Mesenchymal stem cell (in vitro differentiated cells and primary cell): ENCODE measurements at regions not wholly inside any gene's neighbourhood (a gene's known extent, or its start where the extent isn't known, plus 50 kb on each side); places are given as distances from the start of the nearest gene placed in this dataset.

Experiments
- DNase-seq: peaks from one replicate; pipeline ENCODE4 v3.0.0-alpha.2; 2013
- H2AFZ ChIP-seq: one replicate; pipeline ENCODE4 v1.6.1; 2013; ENCODE audit warnings: low read depth, mild to moderate bottlenecking, control low read depth, inconsistent platforms, low read length, moderate library complexity
- H2AK5ac ChIP-seq: 2 replicates; pipeline ENCODE4 v1.6.1; 2013; ENCODE audit warnings: low read length, moderate library complexity, mild to moderate bottlenecking, inconsistent platforms; ENCODE audit not compliant: severe bottlenecking
- H2BK120ac ChIP-seq: one replicate; pipeline ENCODE4 v1.6.1; 2013; ENCODE audit warnings: low read depth, mild to moderate bottlenecking, inconsistent platforms, low read length, moderate library complexity
- H2BK12ac ChIP-seq, 2 experiments: one replicate each; pipeline ENCODE4 v1.6.1; 2013; ENCODE audit warnings: inconsistent platforms in 2 of 2, low read length in 2 of 2, mild to moderate bottlenecking in 2 of 2, moderate library complexity in 2 of 2, control low read depth in 1 of 2
- H2BK15ac ChIP-seq: one replicate; pipeline ENCODE4 v1.6.1; 2013; ENCODE audit warnings: mild to moderate bottlenecking, low read depth, inconsistent platforms; ENCODE audit not compliant: poor library complexity, severe bottlenecking
- H2BK5ac ChIP-seq: 2 replicates; pipeline ENCODE4 v1.6.1; 2013; ENCODE audit warnings: low read depth, mild to moderate bottlenecking, low read length, control low read depth, inconsistent platforms; ENCODE audit not compliant: poor library complexity, severe bottlenecking
- H3K14ac ChIP-seq, 2 experiments: one replicate each; pipeline ENCODE4 v1.6.1; 2013; ENCODE audit warnings: inconsistent platforms in 2 of 2, low read length in 2 of 2, control low read depth in 1 of 2, mild to moderate bottlenecking in 1 of 2, moderate library complexity in 1 of 2
- H3K18ac ChIP-seq, 2 experiments: one replicate each; pipeline ENCODE4 v1.6.1; 2013; ENCODE audit warnings: inconsistent platforms in 2 of 2, low read length in 2 of 2, control low read depth in 1 of 2, low read depth in 1 of 2, mild to moderate bottlenecking in 1 of 2
- H3K23ac ChIP-seq, 2 experiments: one replicate each; pipeline ENCODE4 v1.6.1; 2013; ENCODE audit warnings: inconsistent platforms in 2 of 2, low read length in 2 of 2, mild to moderate bottlenecking in 2 of 2, moderate library complexity in 2 of 2, control low read depth in 1 of 2
- H3K27ac ChIP-seq: 2 replicates; pipeline ENCODE4 v1.5.1; 2013; ENCODE audit warnings: mild to moderate bottlenecking, moderate library complexity, low read length, control low read depth, inconsistent platforms; ENCODE audit not compliant: poor library complexity, severe bottlenecking
- H3K27me3 ChIP-seq, 2 experiments: 2 replicates each; pipeline versions ENCODE4 v1.6.1 to v1.7.0; 2013; ENCODE audit warnings: low read length in 2 of 2, mild to moderate bottlenecking in 2 of 2, moderate library complexity in 2 of 2, control low read depth in 1 of 2, inconsistent platforms in 1 of 2; ENCODE audit not compliant: control insufficient read depth in 1 of 2, insufficient read depth in 1 of 2
- H3K36me3 ChIP-seq, 2 experiments: 2 replicates each; pipeline versions ENCODE4 v1.6.1 to v1.7.0; 2013; ENCODE audit warnings: low read length in 2 of 2, control low read depth in 1 of 2, inconsistent platforms in 1 of 2, low read depth in 1 of 2, mild to moderate bottlenecking in 1 of 2; ENCODE audit not compliant: insufficient read depth in 2 of 2, control insufficient read depth in 1 of 2
- H3K4ac ChIP-seq, 2 experiments: one replicate each; pipeline ENCODE4 v1.6.1; 2013; ENCODE audit warnings: inconsistent platforms in 2 of 2, low read length in 2 of 2, mild to moderate bottlenecking in 2 of 2, moderate library complexity in 2 of 2, control low read depth in 1 of 2, low read depth in 1 of 2
- H3K4me1 ChIP-seq: 2 replicates; pipeline ENCODE4 v1.6.1; 2013; ENCODE audit warnings: low read depth, low read length, control low read depth; ENCODE audit not compliant: control insufficient read depth, insufficient read depth
- H3K4me2 ChIP-seq: 2 replicates; pipeline ENCODE4 v1.6.1; 2013; ENCODE audit warnings: low read length, mild to moderate bottlenecking, inconsistent platforms; ENCODE audit not compliant: poor library complexity, severe bottlenecking
- H3K4me3 ChIP-seq, 2 experiments: 2 replicates each; pipeline versions ENCODE4 v1.5.1 to v1.7.0; 2013; ENCODE audit warnings: low read length in 2 of 2, mild to moderate bottlenecking in 2 of 2, control low read depth in 1 of 2, low read depth in 1 of 2; ENCODE audit not compliant: insufficient read depth in 1 of 2
- H3K79me1 ChIP-seq: replicated peaks from 2 replicates; pipeline ENCODE4 v1.6.1; 2013; ENCODE audit warnings: mild to moderate bottlenecking, control low read depth, low read length, inconsistent platforms; ENCODE audit not compliant: poor library complexity, severe bottlenecking
- H3K9ac ChIP-seq: 2 replicates; pipeline ENCODE4 v1.7.0; 2013; ENCODE audit warnings: mild to moderate bottlenecking, low read length, moderate library complexity
- H3K9me3 ChIP-seq: 2 replicates; pipeline ENCODE4 v1.7.0; 2013; ENCODE audit warnings: mild to moderate bottlenecking, low read length; ENCODE audit not compliant: control insufficient read depth
- H4K8ac ChIP-seq: one replicate; pipeline ENCODE4 v1.6.1; 2013; ENCODE audit warnings: inconsistent platforms, mild to moderate bottlenecking, low read length, moderate library complexity
- H4K91ac ChIP-seq: one replicate; pipeline ENCODE4 v1.6.1; 2013; ENCODE audit warnings: mild to moderate bottlenecking, low read length, inconsistent platforms
- whole genome bisulfite sequencing: methylation state at CpG from one replicate; pipeline ENCODE4 v1.1.7; 2013; ENCODE audit warnings: mixed read lengths; 5-methylcytosine and 5-hydroxymethylcytosine counted together

- Histone ChIP-seq H2BK15ac (no peak overlapping the region), H3K79me1 (no peaks in the 10 kb centered on the region), H2AK5ac (no peak overlapping the region), H4K8ac (no peak overlapping the region), H3K14ac (no peak overlapping the region), H2BK12ac (no peak overlapping the region), H3K4me3 (no peak overlapping the region), H4K91ac (no peak overlapping the region), H3K9ac (no peak overlapping the region), H3K23ac (no peak overlapping the region), H3K36me3 (no peaks in the 10 kb centered on the region), H3K4ac (no peak overlapping the region), H3K27ac (no peak overlapping the region), H2AFZ (no peak overlapping the region), H3K18ac (no peak overlapping the region), H3K4me2 (no peak overlapping the region), H3K27me3 (no peaks in the 10 kb centered on the region), H3K4me1 (no peaks in the 10 kb centered on the region), H2BK120ac (no peak overlapping the region), H2BK5ac (no peak overlapping the region), H3K9me3 (no peaks in the 10 kb centered on the region)
- WGBS = 34% methylated on average over 9 of the region's 9 CpGs
- DNase-seq = no peak
Measured at GRCh38 chr12:14111230-14111865, 129.9 kb upstream of the GRIN2B start.

- H3K4ac ChIP-seq = no peak overlapping the region
- H3K27ac ChIP-seq = no peak overlapping the region
- H2BK5ac ChIP-seq = no peak overlapping the region
- 40% methylated on average over 1 of the region's 1 CpG for WGBS
- H3K79me1 ChIP-seq = no peaks in the 10 kb centered on the region
- H3K4me3 ChIP-seq = no peak overlapping the region
- no peaks in the 10 kb centered on the region for H3K4me1 ChIP-seq
- H3K9ac ChIP-seq = no peak overlapping the region
- H2BK12ac ChIP-seq = no peak overlapping the region
- no peak overlapping the region for H2BK120ac ChIP-seq
- H3K14ac ChIP-seq = no peak overlapping the region
- H4K91ac ChIP-seq = no peak overlapping the region
- no peak overlapping the region for H3K23ac ChIP-seq
- H2AFZ ChIP-seq = no peak overlapping the region
- no peaks in the 10 kb centered on the region for H3K27me3 ChIP-seq
- DNase-seq = no peak
- no peaks in the 10 kb centered on the region for H3K9me3 ChIP-seq
- H4K8ac ChIP-seq = no peak overlapping the region
- no peak overlapping the region for H3K4me2 ChIP-seq
- no peaks in the 10 kb centered on the region for H3K36me3 ChIP-seq
- no peak overlapping the region for H2BK15ac ChIP-seq
- H3K18ac ChIP-seq = no peak overlapping the region
- H2AK5ac ChIP-seq = no peak overlapping the region
Measured at GRCh38 chr12:14113031-14113430, 131.6 kb upstream of the GRIN2B start.

DNA sequence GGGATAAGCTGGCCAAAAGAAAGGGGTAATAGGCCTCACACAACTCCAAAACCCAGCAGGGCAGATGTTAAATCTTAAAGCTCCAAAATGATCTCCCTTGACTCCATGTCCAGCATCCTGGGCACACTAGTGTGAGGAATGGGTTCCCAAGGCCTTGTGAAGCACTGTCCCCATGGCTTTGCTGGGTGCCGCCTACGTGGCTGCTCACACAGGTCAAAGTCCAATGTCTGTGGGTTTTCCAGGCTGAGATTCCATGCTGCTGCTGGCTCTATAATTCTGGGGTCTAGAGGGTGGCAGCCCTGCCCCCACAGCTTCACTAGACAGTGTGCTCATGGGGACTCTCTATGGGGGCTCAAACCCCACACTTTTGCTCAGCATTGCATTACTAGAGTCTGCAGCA lies 145.3 kb upstream of the GRIN2B start:
- H3K4ac ChIP-seq = no peak overlapping the region
- WGBS = 85% methylated on average over 2 of the region's 2 CpGs

DNA sequence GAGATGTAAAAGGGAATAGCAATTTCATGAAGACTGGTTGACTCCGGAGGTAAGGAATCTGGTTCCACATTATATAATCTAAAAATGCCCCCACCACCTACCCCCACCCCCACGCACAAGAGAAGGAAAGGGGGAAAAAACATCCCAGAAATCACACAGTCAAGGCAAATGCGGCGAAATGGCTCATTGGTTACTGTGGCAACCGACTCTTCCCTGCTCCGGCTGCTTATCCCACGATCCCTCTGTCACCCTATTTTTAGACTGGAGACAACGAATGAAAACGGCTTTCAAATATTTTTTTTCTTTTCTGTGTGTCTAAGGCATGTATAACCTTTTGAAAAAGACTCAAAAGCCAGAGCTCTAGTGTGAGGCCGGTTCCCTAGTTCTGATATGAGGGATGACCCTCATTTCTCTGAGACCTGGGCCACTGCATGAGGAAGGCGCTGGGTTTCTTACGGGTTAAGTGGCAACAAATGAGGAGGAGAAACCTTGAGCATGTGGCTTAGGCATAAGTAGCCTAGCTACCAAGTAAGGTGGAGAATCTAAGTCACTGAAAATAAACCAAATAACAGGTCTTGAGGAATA lies 148.3 kb upstream of the GRIN2B start:
- H3K36me3 ChIP-seq = no peaks in the 10 kb centered on the region
- no peak overlapping the region for H4K91ac ChIP-seq
- no peak overlapping the region for H2BK12ac ChIP-seq
- no peak overlapping the region for H3K4ac ChIP-seq
- H2BK5ac ChIP-seq = no peak overlapping the region
- no peak overlapping the region for H3K9ac ChIP-seq
- H3K18ac ChIP-seq = no peak overlapping the region
- H3K27ac ChIP-seq = no peak overlapping the region
- no peak overlapping the region for H3K14ac ChIP-seq
- no peak overlapping the region for H2AFZ ChIP-seq
- no peak for DNase-seq
- 74% methylated on average over 12 of the region's 12 CpGs for WGBS
- no peak overlapping the region for H3K23ac ChIP-seq
- H3K4me1 ChIP-seq = no peaks in the 10 kb centered on the region
- no peak overlapping the region for H3K4me2 ChIP-seq
- no peaks in the 10 kb centered on the region for H3K79me1 ChIP-seq
- H2AK5ac ChIP-seq = no peak overlapping the region
- peaks cover 5% of the 10 kb centered on the region for H3K9me3 ChIP-seq
- H4K8ac ChIP-seq = no peak overlapping the region
- H3K4me3 ChIP-seq = no peak overlapping the region
- no peak overlapping the region for H2BK15ac ChIP-seq
- H3K27me3 ChIP-seq = no peaks in the 10 kb centered on the region
- no peak overlapping the region for H2BK120ac ChIP-seq

More for the DNA sequence above, 145.3 kb upstream of the GRIN2B start:
- Histone ChIP-seq H3K4me3 (no peak overlapping the region), H4K91ac (no peak overlapping the region), H3K4me1 (no peaks in the 10 kb centered on the region), H2BK5ac (no peak overlapping the region), H3K18ac (no peak overlapping the region), H3K23ac (no peak overlapping the region), H3K9ac (no peak overlapping the region), H2AK5ac (no peak overlapping the region), H2BK15ac (no peak overlapping the region), H3K14ac (no peak overlapping the region), H2BK120ac (no peak overlapping the region), H3K27ac (no peak overlapping the region), H3K4me2 (no peak overlapping the region), H3K36me3 (no peaks in the 10 kb centered on the region), H2AFZ (no peak overlapping the region), H3K9me3 (no peaks in the 10 kb centered on the region), H4K8ac (no peak overlapping the region), H3K27me3 (no peaks in the 10 kb centered on the region), H2BK12ac (no peak overlapping the region), H3K79me1 (no peaks in the 10 kb centered on the region)
- no peak for DNase-seq
